ENCODE measurements at regions not wholly inside any gene's neighbourhood (a gene's known extent, or its start where the extent isn't known, plus 50 kb on each side); places are given as distances from the start of the nearest gene placed in this dataset.

DNA sequence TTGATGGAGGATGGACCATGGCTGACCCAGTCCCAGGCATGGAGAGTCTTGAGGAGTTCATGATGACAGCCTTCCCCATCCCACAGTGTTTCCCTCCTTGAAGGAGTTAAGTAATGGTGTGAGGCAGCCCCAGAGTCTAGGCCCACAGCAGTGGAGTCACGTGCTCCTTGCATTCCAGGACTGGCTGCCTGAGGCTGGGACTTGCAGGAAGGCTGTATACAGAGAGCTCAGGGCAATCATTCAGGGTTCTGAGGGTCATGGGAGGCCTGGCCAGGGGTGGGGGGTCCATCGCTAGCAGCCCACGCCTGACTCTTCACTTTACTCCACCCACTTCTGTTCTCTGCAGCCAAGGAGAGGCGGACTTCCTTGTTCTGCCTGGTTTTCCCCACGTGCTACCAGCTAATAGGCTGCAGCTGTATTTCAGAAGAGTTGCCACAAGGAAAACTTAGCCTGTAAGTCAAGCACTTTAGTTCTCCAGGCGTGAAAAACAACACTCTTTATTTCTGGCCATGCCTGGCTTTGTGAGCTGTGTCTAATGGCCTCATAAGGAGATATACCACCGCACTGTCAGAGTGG lies 272.5 kb downstream of the DHX35 start:
- Histone ChIP-seq H3K36me3 (ENCODE audit: insufficient read depth) (no peaks in the 10 kb centered on the region), H3F3A (replicated peaks; ENCODE audit: low read depth) (no peaks in the 10 kb centered on the region), H3K27ac (ENCODE audit: low read depth) (no peak overlapping the region), H2AFZ (no peak overlapping the region), H3K27me3 (ENCODE audit: insufficient read depth) (no peaks in the 10 kb centered on the region), H3K4me1 (ENCODE audit: insufficient read depth) (no peaks in the 10 kb centered on the region), H3K9me2 (ENCODE audit: insufficient read depth) (peaks cover 9% of the 10 kb centered on the region; the same call in 1 of the 2 replicates), H3K79me2 (replicated peaks; ENCODE audit: insufficient read depth) (no peaks in the 10 kb centered on the region), H3K4me3 (no peak overlapping the region), H4K20me1 (replicated peaks; ENCODE audit: insufficient read depth) (no peaks in the 10 kb centered on the region; the same call in 1 of the 2 replicates), H3K4me2 (no peak overlapping the region)
- DNase-seq (ENCODE audit: low spot score), result no peak
- Mint-ChIP-seq H3K4me3 (no peak overlapping the region), H3K27ac (no peak overlapping the region), H3K27me3 (ENCODE audit: insufficient read depth, low read depth, poor library complexity) (no peaks in the 10 kb centered on the region), H3K9me3 (no peaks in the 10 kb centered on the region), H3K36me3 (ENCODE audit: low read depth) (no peaks in the 10 kb centered on the region), H3K4me1 (no peaks in the 10 kb centered on the region)
- TF ChIP-seq NANOG (IDR thresholded peaks at IDR 0.05; ENCODE audit: borderline replicate concordance) (no peak), CREB1 (CRISPR knock-in tag; IDR thresholded peaks at IDR 0.05; ENCODE audit: low read depth) (no peak), STAT1 (IDR thresholded peaks at IDR 0.05; ENCODE audit: unreplicated experiment) (no peak), ZNF331 (CRISPR knock-in tag; IDR thresholded peaks at IDR 0.05; ENCODE audit: low read depth) (no peak), EZH2phosphoT487 (IDR thresholded peaks at IDR 0.05; ENCODE audit: unreplicated experiment) (no peak), EZH2 (IDR thresholded peaks at IDR 0.05; ENCODE audit: low read depth, unreplicated experiment) (no peak), ZNF114 (CRISPR knock-in tag; IDR thresholded peaks at IDR 0.05) (no peak), POLR2AphosphoS5 (IDR thresholded peaks at IDR 0.05; ENCODE audit: low read depth) (no peak), JUNB (IDR thresholded peaks at IDR 0.05; ENCODE audit: unreplicated experiment) (no peak)
- TF ChIP-seq, protein P1, sequence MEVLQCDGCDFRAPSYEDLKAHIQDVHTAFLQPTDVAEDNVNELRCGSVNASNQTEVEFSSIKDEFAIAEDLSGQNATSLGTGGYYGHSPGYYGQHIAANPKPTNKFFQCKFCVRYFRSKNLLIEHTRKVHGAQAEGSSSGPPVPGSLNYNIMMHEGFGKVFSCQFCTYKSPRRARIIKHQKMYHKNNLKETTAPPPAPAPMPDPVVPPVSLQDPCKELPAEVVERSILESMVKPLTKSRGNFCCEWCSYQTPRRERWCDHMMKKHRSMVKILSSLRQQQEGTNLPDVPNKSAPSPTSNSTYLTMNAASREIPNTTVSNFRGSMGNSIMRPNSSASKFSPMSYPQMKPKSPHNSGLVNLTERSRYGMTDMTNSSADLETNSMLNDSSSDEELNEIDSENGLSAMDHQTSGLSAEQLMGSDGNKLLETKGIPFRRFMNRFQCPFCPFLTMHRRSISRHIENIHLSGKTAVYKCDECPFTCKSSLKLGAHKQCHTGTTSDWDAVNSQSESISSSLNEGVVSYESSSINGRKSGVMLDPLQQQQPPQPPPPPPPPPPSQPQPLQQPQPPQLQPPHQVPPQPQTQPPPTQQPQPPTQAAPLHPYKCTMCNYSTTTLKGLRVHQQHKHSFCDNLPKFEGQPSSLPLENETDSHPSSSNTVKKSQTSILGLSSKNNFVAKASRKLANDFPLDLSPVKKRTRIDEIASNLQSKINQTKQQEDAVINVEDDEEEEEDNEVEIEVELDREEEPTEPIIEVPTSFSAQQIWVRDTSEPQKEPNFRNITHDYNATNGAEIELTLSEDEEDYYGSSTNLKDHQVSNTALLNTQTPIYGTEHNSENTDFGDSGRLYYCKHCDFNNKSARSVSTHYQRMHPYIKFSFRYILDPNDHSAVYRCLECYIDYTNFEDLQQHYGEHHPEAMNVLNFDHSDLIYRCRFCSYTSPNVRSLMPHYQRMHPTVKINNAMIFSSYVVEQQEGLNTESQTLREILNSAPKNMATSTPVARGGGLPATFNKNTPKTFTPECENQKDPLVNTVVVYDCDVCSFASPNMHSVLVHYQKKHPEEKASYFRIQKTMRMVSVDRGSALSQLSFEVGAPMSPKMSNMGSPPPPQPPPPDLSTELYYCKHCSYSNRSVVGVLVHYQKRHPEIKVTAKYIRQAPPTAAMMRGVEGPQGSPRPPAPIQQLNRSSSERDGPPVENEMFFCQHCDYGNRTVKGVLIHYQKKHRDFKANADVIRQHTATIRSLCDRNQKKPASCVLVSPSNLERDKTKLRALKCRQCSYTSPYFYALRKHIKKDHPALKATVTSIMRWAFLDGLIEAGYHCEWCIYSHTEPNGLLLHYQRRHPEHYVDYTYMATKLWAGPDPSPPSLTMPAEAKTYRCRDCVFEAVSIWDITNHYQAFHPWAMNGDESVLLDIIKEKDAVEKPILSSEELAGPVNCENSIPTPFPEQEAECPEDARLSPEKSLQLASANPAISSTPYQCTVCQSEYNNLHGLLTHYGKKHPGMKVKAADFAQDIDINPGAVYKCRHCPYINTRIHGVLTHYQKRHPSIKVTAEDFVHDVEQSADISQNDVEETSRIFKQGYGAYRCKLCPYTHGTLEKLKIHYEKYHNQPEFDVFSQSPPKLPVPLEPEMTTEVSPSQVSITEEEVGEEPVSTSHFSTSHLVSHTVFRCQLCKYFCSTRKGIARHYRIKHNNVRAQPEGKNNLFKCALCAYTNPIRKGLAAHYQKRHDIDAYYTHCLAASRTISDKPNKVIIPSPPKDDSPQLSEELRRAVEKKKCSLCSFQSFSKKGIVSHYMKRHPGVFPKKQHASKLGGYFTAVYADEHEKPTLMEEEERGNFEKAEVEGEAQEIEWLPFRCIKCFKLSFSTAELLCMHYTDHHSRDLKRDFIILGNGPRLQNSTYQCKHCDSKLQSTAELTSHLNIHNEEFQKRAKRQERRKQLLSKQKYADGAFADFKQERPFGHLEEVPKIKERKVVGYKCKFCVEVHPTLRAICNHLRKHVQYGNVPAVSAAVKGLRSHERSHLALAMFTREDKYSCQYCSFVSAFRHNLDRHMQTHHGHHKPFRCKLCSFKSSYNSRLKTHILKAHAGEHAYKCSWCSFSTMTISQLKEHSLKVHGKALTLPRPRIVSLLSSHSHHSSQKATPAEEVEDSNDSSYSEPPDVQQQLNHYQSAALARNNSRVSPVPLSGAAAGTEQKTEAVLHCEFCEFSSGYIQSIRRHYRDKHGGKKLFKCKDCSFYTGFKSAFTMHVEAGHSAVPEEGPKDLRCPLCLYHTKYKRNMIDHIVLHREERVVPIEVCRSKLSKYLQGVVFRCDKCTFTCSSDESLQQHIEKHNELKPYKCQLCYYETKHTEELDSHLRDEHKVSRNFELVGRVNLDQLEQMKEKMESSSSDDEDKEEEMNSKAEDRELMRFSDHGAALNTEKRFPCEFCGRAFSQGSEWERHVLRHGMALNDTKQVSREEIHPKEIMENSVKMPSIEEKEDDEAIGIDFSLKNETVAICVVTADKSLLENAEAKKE (CRISPR knock-in tag; IDR thresholded peaks at IDR 0.05), result no peak
- TF ChIP-seq, protein P2, sequence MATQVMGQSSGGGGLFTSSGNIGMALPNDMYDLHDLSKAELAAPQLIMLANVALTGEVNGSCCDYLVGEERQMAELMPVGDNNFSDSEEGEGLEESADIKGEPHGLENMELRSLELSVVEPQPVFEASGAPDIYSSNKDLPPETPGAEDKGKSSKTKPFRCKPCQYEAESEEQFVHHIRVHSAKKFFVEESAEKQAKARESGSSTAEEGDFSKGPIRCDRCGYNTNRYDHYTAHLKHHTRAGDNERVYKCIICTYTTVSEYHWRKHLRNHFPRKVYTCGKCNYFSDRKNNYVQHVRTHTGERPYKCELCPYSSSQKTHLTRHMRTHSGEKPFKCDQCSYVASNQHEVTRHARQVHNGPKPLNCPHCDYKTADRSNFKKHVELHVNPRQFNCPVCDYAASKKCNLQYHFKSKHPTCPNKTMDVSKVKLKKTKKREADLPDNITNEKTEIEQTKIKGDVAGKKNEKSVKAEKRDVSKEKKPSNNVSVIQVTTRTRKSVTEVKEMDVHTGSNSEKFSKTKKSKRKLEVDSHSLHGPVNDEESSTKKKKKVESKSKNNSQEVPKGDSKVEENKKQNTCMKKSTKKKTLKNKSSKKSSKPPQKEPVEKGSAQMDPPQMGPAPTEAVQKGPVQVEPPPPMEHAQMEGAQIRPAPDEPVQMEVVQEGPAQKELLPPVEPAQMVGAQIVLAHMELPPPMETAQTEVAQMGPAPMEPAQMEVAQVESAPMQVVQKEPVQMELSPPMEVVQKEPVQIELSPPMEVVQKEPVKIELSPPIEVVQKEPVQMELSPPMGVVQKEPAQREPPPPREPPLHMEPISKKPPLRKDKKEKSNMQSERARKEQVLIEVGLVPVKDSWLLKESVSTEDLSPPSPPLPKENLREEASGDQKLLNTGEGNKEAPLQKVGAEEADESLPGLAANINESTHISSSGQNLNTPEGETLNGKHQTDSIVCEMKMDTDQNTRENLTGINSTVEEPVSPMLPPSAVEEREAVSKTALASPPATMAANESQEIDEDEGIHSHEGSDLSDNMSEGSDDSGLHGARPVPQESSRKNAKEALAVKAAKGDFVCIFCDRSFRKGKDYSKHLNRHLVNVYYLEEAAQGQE (IDR thresholded peaks at IDR 0.05; ENCODE audit: unreplicated experiment), result no peak
- TF ChIP-seq, protein P3, sequence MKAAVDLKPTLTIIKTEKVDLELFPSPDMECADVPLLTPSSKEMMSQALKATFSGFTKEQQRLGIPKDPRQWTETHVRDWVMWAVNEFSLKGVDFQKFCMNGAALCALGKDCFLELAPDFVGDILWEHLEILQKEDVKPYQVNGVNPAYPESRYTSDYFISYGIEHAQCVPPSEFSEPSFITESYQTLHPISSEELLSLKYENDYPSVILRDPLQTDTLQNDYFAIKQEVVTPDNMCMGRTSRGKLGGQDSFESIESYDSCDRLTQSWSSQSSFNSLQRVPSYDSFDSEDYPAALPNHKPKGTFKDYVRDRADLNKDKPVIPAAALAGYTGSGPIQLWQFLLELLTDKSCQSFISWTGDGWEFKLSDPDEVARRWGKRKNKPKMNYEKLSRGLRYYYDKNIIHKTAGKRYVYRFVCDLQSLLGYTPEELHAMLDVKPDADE (IDR thresholded peaks at IDR 0.05), result no peak
- TF ChIP-seq, protein P4, sequence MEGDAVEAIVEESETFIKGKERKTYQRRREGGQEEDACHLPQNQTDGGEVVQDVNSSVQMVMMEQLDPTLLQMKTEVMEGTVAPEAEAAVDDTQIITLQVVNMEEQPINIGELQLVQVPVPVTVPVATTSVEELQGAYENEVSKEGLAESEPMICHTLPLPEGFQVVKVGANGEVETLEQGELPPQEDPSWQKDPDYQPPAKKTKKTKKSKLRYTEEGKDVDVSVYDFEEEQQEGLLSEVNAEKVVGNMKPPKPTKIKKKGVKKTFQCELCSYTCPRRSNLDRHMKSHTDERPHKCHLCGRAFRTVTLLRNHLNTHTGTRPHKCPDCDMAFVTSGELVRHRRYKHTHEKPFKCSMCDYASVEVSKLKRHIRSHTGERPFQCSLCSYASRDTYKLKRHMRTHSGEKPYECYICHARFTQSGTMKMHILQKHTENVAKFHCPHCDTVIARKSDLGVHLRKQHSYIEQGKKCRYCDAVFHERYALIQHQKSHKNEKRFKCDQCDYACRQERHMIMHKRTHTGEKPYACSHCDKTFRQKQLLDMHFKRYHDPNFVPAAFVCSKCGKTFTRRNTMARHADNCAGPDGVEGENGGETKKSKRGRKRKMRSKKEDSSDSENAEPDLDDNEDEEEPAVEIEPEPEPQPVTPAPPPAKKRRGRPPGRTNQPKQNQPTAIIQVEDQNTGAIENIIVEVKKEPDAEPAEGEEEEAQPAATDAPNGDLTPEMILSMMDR (conservative IDR thresholded peaks at IDR 0.05; ENCODE audit: low read depth in 2 of 2), result no peak
- ATAC-seq, result no peak
